ENCODE measurements at regions not wholly inside any gene's neighbourhood (a gene's known extent, or its start where the extent isn't known, plus 50 kb on each side); places are given as distances from the start of the nearest gene placed in this dataset.

- Histone ChIP-seq H4K20me1 (ENCODE audit: control insufficient read depth, insufficient read depth, low read length, poor library complexity, severe bottlenecking) (no peaks in the 10 kb centered on the region), H3K4me1 (ENCODE audit: control insufficient read depth in 2 of 2, insufficient read depth in 2 of 2, low read length in 2 of 2) (no peaks in the 10 kb centered on the region), H3K79me2 (ENCODE audit: control insufficient read depth, insufficient read depth, low read length) (no peaks in the 10 kb centered on the region), H3K9me3 (ENCODE audit: control extremely low read depth in 1 of 3, control insufficient read depth in 2 of 3, insufficient read depth in 1 of 3, low read length in 2 of 3) (no peaks in the 10 kb centered on the region), H3K4me3 (ENCODE audit: control extremely low read depth in 1 of 5, extremely low read depth in 1 of 5, insufficient read depth in 1 of 5, low read depth in 2 of 5, low read length in 4 of 5) (no peak overlapping the region), H3K9ac (ENCODE audit: low read length) (no peak overlapping the region), H3K36me3 (replicated peaks in 1 of 2; ENCODE audit: control extremely low read depth in 1 of 2, control insufficient read depth in 1 of 2, extremely low read depth in 1 of 2, insufficient read depth in 2 of 2, low read length in 1 of 2) (no peaks in the 10 kb centered on the region), H2AFZ (ENCODE audit: insufficient read depth, low read depth, low read length, poor library complexity, severe bottlenecking) (no peak overlapping the region), H3K27me3 (replicated peaks in 1 of 4; ENCODE audit: control extremely low read depth in 1 of 4, control insufficient read depth in 3 of 4, insufficient read depth in 4 of 4, low read length in 3 of 4) (peaks cover 0 to 2% (median 0%) of the 10 kb centered on the region in 4 experiments), H3K27ac (ENCODE audit: low read length in 2 of 2) (no peak overlapping the region), H3K4me2 (replicated peaks; ENCODE audit: low read depth, low read length, poor library complexity, severe bottlenecking) (no peak overlapping the region)
- CTCF ChIA-PET: interaction anchor here (0.8 kb wide), 1 partner anchor 76 kb away, joined by 5 read pairs; no protein-coding TSS in a partner anchor
- TF ChIP-seq EZH2 (IDR thresholded peaks at IDR 0.05; ENCODE audit: borderline replicate concordance, insufficient read depth, low read depth, low read length, poor library complexity, severe bottlenecking) (no peak), CTCF (IDR thresholded peaks at IDR 0.05) (no peak)
- no peak for DNase-seq
- POLR2A ChIA-PET: no interaction called here
- Mint-ChIP-seq H3K9me3 (ENCODE audit: insufficient read depth) (no peaks in the 10 kb centered on the region), H3K4me3 (no peak overlapping the region), H3K27ac (no peak overlapping the region), H3K27me3 (peaks cover 3% of the 10 kb centered on the region), H3K4me1 (no peaks in the 10 kb centered on the region)
- WGBS (ENCODE audit: insufficient coverage): no CpG with 5 or more reads among the region's 4 CpGs
- ATAC-seq (ENCODE audit: low read depth): no peak
- intact Hi-C loops (cut with micrococcal nuclease): no loop called here
Observed at GRCh38 chr2:207219081-207219630, 53.4 kb upstream of the KLF7 start.

- 100% methylated on average over 4 of the region's 10 CpGs for WGBS (ENCODE audit: insufficient coverage)
- Histone ChIP-seq H3K9ac (ENCODE audit: low read length) (no peak overlapping the region), H3K4me1 (ENCODE audit: control insufficient read depth in 2 of 2, insufficient read depth in 2 of 2, low read length in 2 of 2) (no peaks in the 10 kb centered on the region), H3K4me3 (ENCODE audit: control extremely low read depth in 1 of 5, extremely low read depth in 1 of 5, insufficient read depth in 1 of 5, low read depth in 2 of 5, low read length in 4 of 5) (no peak overlapping the region), H2AFZ (ENCODE audit: insufficient read depth, low read depth, low read length, poor library complexity, severe bottlenecking) (no peak overlapping the region), H3K27me3 (replicated peaks in 1 of 4; ENCODE audit: control extremely low read depth in 1 of 4, control insufficient read depth in 3 of 4, insufficient read depth in 4 of 4, low read length in 3 of 4) (peaks cover 0 to 4% (median 0%) of the 10 kb centered on the region in 4 experiments), H4K20me1 (ENCODE audit: control insufficient read depth, insufficient read depth, low read length, poor library complexity, severe bottlenecking) (no peaks in the 10 kb centered on the region), H3K79me2 (ENCODE audit: control insufficient read depth, insufficient read depth, low read length) (no peaks in the 10 kb centered on the region), H3K9me3 (ENCODE audit: control extremely low read depth in 1 of 3, control insufficient read depth in 2 of 3, insufficient read depth in 1 of 3, low read length in 2 of 3) (no peaks in the 10 kb centered on the region), H3K4me2 (replicated peaks; ENCODE audit: low read depth, low read length, poor library complexity, severe bottlenecking) (no peak overlapping the region), H3K27ac (ENCODE audit: low read length in 2 of 2) (no peak overlapping the region), H3K36me3 (replicated peaks in 1 of 2; ENCODE audit: control extremely low read depth in 1 of 2, control insufficient read depth in 1 of 2, extremely low read depth in 1 of 2, insufficient read depth in 2 of 2, low read length in 1 of 2) (no peaks in the 10 kb centered on the region)
- DNase-seq (no peak), ATAC-seq (ENCODE audit: low read depth) (no peak)
- TF ChIP-seq CTCF (IDR thresholded peaks at IDR 0.05) (no peak), EZH2 (IDR thresholded peaks at IDR 0.05; ENCODE audit: borderline replicate concordance, insufficient read depth, low read depth, low read length, poor library complexity, severe bottlenecking) (no peak)
- CTCF ChIA-PET: interaction anchor here (1.2 kb wide), 1 partner anchor 253 kb away, joined by 3 read pairs; no protein-coding TSS in a partner anchor
- no peaks in the 10 kb centered on the region for H3K9me3 Mint-ChIP-seq (ENCODE audit: insufficient read depth)
- POLR2A ChIA-PET: no interaction called here
- intact Hi-C loops (cut with micrococcal nuclease): no loop called here
- peaks cover 3% of the 10 kb centered on the region for H3K27me3 Mint-ChIP-seq
- peaks cover 1% of the 10 kb centered on the region for H3K4me1 Mint-ChIP-seq
- H3K4me3 Mint-ChIP-seq: no peak overlapping the region
- H3K27ac Mint-ChIP-seq: no peak overlapping the region
Observed at GRCh38 chr2:207219676-207220501, 54.1 kb upstream of the KLF7 start.

All from B cell (primary cell).